Middle frontal gyrus (tissue), 1 donor: ENCODE measurements at regions not wholly inside any gene's neighbourhood (a gene's known extent, or its start where the extent isn't known, plus 50 kb on each side); places are given as distances from the start of the nearest gene placed in this dataset.
"Not testable (repeated sequence)": the region's sequence is repeated elsewhere in the genome, so short reads cannot be mapped to it uniquely, and the experiment has no call there.

Source experiments
- DNase-seq: peaks from one replicate; pipeline ENCODE4 v3.0.0-alpha.2; 2015; ENCODE audit warnings: low spot score; ENCODE audit errors: extremely low spot score

DNA sequence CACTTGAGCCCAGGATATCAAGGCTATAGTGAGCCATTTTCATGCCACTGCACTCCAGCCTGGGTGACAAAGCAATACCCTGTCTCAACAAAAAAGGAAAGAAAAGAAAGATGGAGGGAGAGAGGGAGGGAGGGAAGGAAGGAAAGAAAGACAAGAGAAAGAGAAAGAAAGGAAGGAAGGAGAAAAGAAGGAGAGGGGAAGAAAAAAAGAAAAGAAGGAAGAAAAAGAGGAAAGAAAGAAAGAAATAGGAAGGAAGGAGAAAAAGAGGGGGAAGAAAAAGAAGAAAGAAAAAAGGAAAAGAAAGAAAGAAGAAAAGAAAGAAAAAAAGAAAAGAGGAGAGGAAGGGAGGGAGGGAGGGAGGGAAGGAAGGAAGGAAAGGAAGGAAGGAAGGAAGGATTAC lies 321.5 kb upstream of the CNTNAP2 start:
- DNase-seq, result no peak

DNA sequence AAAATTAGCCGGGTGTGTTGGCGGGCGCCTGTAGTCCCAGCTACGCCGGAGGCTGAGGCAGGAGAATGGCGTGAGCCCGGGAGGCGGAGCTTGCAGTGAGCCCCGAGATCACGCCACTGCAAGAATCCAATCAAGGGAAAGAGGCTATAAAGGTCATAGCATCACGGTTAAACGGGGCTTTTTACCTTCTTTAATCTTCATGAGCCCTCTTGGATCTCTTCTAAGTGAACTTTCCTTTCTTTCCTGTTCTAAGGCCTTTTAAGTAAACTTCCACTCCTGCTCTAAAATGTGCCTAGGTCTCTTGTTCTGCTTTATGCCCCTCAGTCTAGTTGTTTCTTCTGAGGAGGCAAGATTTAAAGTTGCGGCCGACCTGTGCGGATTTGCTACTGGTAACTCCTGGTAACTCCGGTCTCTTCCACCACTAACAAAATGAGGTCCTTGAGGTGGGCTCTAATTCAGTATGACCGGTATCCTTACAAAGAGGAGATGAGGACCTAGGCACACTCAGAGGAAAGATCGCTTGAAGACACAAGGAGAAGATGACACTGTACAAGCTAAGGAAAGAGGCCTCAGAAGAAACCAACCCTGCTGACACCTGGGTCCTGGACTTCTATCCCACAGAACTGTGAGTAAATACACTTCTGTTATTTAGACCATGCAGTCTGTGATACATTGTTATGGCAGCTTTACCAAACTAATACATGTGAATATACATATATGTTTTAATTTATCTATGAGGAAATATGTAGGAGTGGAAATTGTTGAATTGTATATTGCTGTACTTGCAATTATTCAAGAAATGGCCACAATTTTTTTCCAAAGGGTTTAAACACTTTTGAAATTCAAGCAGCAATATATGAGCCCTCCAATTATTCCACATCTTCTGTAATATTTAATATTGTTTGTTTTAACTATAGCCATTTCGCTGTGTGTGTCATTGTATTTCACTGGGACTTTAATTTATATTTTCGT lies 331.5 kb upstream of the CNTNAP2 start:
- no peak for DNase-seq

DNA sequence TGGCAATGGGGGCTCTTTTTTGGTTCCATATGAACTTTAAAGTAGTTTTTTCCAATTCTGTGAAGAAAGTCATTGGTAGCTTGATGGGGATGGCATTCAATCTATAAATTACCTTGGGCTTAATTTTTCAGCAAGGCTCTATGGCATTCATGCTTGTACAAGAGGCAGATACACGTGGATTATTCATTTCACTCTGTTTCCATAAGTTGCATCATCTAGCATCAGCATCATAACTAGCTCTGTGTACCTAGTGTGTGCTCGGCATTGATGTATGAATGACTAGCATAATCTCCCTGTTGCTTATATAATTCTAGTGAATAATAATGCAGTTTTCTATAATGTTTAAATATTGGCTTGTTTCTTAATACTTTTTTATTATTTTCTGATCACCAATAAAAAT lies 335.2 kb upstream of the CNTNAP2 start:
- DNase-seq, result not testable (repeated sequence)

GRCh38 chr7:145779140-145779539 lies 337.5 kb upstream of the CNTNAP2 start:
- DNase-seq, result no peak

- DNase-seq, result no peak
These were observed 341.8 kb upstream of the CNTNAP2 start for GRCh38 chr7:145774777-145775176.

DNA sequence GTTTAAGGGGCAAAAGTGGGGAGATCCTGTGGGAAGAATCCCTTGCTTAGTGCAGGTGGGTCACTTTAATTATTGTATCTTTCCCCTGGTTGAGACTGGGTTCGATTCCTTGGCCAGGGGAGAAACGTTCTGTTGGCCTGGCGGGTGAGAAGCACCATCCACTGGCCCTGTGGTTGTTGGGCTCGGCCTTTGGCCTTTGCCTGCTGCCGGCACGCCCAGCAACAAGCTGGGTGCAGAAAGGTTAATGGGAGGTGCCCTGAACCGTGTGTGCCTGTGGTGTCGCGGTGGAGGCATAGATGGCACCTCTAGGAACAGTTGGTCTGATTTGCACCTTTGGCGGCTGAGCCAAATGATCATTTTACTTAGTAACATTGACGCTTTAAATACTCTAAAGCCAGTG lies 363.6 kb upstream of the CNTNAP2 start:
- no peak for DNase-seq

- no peak for DNase-seq
These were observed 379.0 kb upstream of the CNTNAP2 start for GRCh38 chr7:145737617-145738016.

- DNase-seq, result no peak
These were observed 381.5 kb upstream of the CNTNAP2 start for GRCh38 chr7:145735061-145735460.

DNA sequence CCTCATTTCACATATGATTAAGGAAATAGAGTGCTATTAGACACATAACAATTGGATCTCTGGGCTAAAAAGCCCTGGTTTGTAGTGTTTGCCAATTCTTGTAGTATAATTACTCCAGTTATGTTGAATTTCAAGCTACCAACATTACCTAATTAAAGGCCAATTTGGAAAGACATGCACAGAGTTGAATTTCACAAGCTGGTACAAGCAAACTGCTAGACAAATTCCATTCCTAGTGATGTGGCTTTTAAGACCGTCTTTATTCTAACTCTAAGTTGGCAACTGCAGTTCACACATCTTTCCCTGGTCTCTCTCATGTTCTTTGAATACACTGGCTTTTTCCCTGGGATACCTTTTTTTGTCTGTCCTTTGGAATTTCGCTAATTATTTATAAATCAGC lies 384.1 kb upstream of the CNTNAP2 start:
- DNase-seq, result no peak

GRCh38 chr7:145729691-145730090 lies 386.9 kb upstream of the CNTNAP2 start:
- DNase-seq, result no peak

DNA sequence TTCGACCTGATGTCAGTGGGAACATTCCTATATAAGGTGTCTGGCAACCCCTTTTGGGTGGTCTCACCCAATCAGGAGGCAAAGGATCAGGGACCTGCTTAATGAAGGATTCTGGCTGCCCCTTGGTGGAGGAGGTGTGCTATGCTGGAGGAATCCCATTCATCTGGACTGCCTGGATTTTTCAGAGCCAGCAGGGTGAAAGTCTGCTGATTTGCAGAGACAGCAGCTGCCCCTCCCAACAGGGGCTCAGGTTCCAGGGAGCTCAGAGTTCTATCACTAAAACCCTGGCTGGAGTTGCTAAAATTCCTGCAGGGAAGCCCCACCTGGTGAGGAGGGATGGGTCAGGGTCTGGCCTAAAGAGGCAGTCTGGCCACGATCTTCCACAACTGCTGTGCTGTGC lies 398.5 kb upstream of the CNTNAP2 start:
- DNase-seq, result no peak

GRCh38 chr7:145700488-145700887 lies 416.1 kb upstream of the CNTNAP2 start:
- DNase-seq, result no peak

GRCh38 chr7:145698526-145699262 lies 417.9 kb upstream of the CNTNAP2 start:
- DNase-seq, result no peak

GRCh38 chr7:145697412-145698107 lies 419.0 kb upstream of the CNTNAP2 start:
- not testable (repeated sequence) for DNase-seq

- no peak for DNase-seq
These were observed 420.5 kb upstream of the CNTNAP2 start for GRCh38 chr7:145696071-145696470.

GRCh38 chr7:145692237-145692950 lies 424.2 kb upstream of the CNTNAP2 start:
- DNase-seq, result no peak

DNA sequence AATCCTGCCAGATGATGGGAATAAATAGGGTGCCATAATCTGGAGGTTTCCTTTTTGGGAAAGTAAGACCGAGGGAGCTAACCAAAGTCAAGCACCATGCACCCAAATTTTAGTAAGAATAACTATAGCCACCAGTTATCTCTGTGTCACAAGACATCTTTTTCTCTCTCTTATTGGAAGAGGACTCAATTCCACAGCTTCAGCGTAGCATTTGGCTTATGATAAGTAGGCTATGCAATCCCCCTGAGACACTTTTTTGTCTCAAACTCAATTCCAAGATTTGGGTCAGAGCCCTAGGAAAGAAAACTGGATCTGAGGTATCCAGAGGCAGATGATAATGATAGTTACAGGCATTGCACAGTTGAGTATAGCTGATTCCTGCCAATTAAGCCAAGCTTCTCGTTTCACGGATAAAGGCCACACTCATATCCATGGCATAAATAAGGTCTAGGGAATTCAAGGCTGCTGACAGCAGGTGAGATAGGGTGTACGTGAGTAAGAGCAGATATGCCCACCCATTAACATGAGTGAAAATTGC lies 425.2 kb upstream of the CNTNAP2 start:
- DNase-seq, result no peak

GRCh38 chr7:145681646-145682045 lies 435.0 kb upstream of the CNTNAP2 start:
- no peak for DNase-seq

DNA sequence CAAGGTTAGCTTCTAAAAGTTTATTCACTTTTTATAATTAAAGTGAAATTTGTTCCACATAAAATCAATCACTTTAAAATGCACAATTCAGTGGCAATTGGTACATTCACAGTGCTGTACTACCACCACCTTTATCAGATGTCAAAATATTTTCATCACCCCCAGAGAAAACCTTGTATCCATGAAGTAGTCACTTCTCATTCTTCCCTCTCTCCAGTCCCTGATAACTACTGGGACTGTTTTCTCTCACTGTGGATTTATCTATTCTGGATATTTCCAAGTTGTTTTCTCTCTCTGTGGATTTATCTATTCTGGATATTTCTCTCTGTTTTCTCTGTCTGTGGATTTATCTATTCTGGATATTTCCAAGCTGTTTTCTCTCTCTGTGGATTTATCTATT lies 435.4 kb upstream of the CNTNAP2 start:
- no peak for DNase-seq

GRCh38 chr7:145665499-145666258 lies 450.9 kb upstream of the CNTNAP2 start:
- no peak for DNase-seq
